Sigmoid colon (tissue), 6 donors: ENCODE measurements at regions not wholly inside any gene's neighbourhood (a gene's known extent, or its start where the extent isn't known, plus 50 kb on each side); places are given as distances from the start of the nearest gene placed in this dataset.
A peak's percentile ranks its signal among the peaks of the same experiment; 100 is the strongest.

Experiments used
- DNase-seq: peaks from one replicate; pipeline ENCODE4 v3.0.0-alpha.2; 2019
- H3K27ac ChIP-seq, 4 donors: fragments of 200-600 bp; sonication (generic); one replicate each; pipeline ENCODE4 v1.5.1; 2016 to 2019; ENCODE audit warnings: mild to moderate bottlenecking in 1 of 4
- H3K27me3 ChIP-seq, 3 donors: fragments of 200-600 bp; sonication (generic); one replicate each; pipeline ENCODE4 v1.5.1; 2019; ENCODE audit warnings: mild to moderate bottlenecking in 1 of 3
- H3K36me3 ChIP-seq, 4 donors: fragments of 200-600 bp; sonication (generic); one replicate each; pipeline ENCODE4 v1.5.1; 2016 to 2019
- H3K4me1 ChIP-seq, 4 donors: fragments of 200-600 bp; sonication (generic); one replicate each; pipeline ENCODE4 v1.5.1; 2017 to 2019
- H3K4me3 ChIP-seq, 4 donors: fragments of 200-600 bp; sonication (generic); one replicate each; pipeline ENCODE4 v1.5.1; 2017 to 2019; ENCODE audit warnings: mild to moderate bottlenecking in 2 of 4, moderate library complexity in 1 of 4
- H3K9me3 ChIP-seq, 4 donors: fragments of 200-600 bp in 3 of 4; sonication (generic) in 3 of 4; one replicate each; pipeline versions ENCODE4 v1.5.1 to v1.6.1; 2013 to 2019
- EP300 ChIP-seq, 4 donors: sonication (generic); formaldehyde crosslinking; IDR thresholded peaks; one replicate each; pipeline ENCODE4 v1.6.1; 2017; ENCODE audit warnings: antibody characterized with exemption in 4 of 4
- POLR2A ChIP-seq, 2 donors: fragments of 450-650 bp; IDR thresholded peaks; one replicate each; pipeline ENCODE4 v1.6.1; 2016; ENCODE audit warnings: antibody characterized with exemption in 2 of 2, mild to moderate bottlenecking in 2 of 2, moderate library complexity in 2 of 2
- POLR2AphosphoS5 ChIP-seq, 4 donors: sonication (generic); formaldehyde crosslinking; IDR thresholded peaks; one replicate each; pipeline ENCODE4 v1.6.1; 2017; ENCODE audit warnings: antibody characterized with exemption in 4 of 4
- WGBS, 2 donors: extraction: QIAGEN DNeasy Blood & Tissue Kit; methylation state at CpG; one replicate each; pipeline ENCODE4 v1.1.7; 2013; 5-methylcytosine and 5-hydroxymethylcytosine counted together
- intact Hi-C: fragments of 100-400 bp; cut with DNase I; formaldehyde crosslinking; loops from one replicate; pipeline ENCODE4 v1.15.1; 2023
- TF ChIP-seq, protein P1 (sequence below), 4 experiments: fragments of 450-650 bp in 3 of 4; fragments of 200-600 bp in 1 of 4; IDR thresholded peaks; one replicate each; pipeline ENCODE4 v1.5.1; 2016 to 2019; ENCODE audit warnings: antibody characterized with exemption in 4 of 4, mild to moderate bottlenecking in 3 of 4, moderate library complexity in 2 of 4
- donor health status: healthy with polysubstance abuse.
- donor health status: healthy.

DNA sequence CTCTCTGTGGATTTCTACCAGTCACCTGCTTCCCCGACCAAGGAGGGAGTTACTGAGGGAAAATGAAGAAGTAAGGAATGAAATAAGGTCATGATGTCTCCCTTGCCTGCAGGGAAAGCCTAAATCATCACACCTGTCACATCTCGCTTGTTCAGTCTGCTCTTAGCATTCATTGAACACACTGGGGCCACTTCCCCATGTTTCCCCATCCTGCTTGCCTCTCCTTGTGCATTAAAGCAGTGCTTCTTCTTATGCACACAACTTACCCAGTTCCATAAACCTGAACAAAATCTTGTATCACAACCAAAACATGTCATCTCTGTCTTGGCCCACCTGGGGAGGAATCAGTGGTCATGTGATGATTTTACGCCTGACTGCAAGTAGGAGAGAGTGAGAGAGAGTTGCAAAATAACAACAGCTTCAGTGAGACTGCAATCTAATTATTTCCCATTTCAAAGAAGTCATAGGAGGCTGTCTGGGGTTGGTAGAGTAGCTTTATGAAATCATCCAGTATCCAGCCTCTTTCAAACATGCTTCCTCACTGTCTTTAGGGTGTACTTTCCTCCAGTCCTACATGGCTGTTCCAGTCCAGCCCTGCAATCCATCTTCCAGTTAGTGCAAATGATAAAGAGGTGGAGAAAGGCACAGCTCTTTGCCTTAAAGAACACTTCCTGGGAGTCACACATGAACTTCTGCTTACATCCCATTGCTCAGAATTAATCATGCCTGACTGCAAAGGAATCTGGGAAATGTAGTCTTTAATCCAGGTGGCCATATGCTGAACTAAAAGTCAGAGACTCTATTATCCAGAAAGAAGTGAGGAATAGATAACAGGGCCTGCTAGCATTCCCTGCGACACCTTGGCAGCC lies 220.1 kb downstream of the HAUS1 start:
- DNase-seq = no peak
- 91 to 92% methylated on average over 4 of the region's 4 CpGs for WGBS, 2 donors

DNA sequence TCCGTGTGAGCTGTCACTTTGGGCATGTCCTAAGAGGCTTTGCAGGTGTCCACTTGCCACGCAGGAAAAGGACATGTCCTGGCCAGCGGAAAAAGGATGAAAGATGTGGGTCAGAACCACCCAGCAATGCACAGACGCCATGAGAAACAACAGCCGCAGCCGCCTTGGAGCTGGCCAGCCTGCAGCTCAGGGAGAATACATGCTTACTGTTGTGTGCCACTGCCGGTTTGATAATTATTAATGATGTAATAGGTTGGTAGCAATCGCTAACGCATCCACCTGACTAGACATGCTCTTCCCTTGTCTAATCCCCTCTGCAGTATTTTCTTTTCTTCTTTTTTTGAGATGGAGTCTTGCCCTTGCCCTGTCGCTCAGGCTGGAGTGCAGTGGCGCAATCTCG lies 221.7 kb downstream of the HAUS1 start:
- 91 to 93% methylated on average over 12 of the region's 12 CpGs for WGBS, 2 donors
- DNase-seq = no peak

More for the DNA sequence above, 220.1 kb downstream of the HAUS1 start:
- TF ChIP-seq POLR2AphosphoS5 (IDR thresholded peaks at IDR 0.05) = peak in 1 of 4 donors; percentile 6
- no peak for TF ChIP-seq POLR2A (IDR thresholded peaks at IDR 0.05)
- no peak overlapping the region for H3K4me3 ChIP-seq
- H3K4me1 ChIP-seq = no peaks in the 10 kb centered on the region
- H3K27ac ChIP-seq = no peak overlapping the region
- no peaks in the 10 kb centered on the region for H3K9me3 ChIP-seq
- H3K27me3 ChIP-seq = no peaks in the 10 kb centered on the region
- no peaks in the 10 kb centered on the region for H3K36me3 ChIP-seq
- intact Hi-C loops = no loop called here

DNA sequence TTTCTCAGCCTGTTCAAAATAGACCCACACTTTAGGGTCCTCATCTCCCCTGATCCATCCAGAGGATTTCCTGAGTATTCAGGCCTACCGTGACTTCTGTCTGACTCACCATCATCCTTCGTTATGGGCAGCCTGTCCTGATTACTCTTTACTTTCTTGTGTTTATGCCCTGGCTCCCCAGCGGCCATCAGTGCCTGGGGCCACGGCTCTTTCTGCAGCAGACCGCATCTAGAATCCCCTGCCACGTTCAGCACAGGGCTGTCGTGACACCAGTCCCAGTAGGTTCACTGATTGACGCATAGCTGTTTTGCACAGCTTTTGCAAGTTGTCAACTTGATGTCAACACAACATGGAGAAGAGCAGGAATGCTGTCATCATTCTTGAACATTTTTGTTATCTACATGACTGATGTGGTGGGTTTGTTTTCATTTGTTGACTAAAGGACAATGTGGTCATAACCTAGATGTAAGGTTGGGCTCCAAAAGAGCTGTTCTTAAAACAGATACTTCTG lies 225.6 kb downstream of the HAUS1 start:
- no peak for DNase-seq
- WGBS, 2 donors = 82 to 83% methylated on average over 8 of the region's 8 CpGs

More for the DNA sequence above, 221.7 kb downstream of the HAUS1 start:
- intact Hi-C loops = no loop called here
- TF ChIP-seq, protein P1, sequence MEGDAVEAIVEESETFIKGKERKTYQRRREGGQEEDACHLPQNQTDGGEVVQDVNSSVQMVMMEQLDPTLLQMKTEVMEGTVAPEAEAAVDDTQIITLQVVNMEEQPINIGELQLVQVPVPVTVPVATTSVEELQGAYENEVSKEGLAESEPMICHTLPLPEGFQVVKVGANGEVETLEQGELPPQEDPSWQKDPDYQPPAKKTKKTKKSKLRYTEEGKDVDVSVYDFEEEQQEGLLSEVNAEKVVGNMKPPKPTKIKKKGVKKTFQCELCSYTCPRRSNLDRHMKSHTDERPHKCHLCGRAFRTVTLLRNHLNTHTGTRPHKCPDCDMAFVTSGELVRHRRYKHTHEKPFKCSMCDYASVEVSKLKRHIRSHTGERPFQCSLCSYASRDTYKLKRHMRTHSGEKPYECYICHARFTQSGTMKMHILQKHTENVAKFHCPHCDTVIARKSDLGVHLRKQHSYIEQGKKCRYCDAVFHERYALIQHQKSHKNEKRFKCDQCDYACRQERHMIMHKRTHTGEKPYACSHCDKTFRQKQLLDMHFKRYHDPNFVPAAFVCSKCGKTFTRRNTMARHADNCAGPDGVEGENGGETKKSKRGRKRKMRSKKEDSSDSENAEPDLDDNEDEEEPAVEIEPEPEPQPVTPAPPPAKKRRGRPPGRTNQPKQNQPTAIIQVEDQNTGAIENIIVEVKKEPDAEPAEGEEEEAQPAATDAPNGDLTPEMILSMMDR (IDR thresholded peaks at IDR 0.05) = no peak
- TF ChIP-seq POLR2AphosphoS5 (IDR thresholded peaks at IDR 0.05) (no peak), EP300 (IDR thresholded peaks at IDR 0.05) (no peak), POLR2A (IDR thresholded peaks at IDR 0.05) (no peak)
- Histone ChIP-seq H3K4me3 (no peak overlapping the region), H3K36me3 (no peaks in the 10 kb centered on the region), H3K27me3 (no peaks in the 10 kb centered on the region), H3K4me1 (no peaks in the 10 kb centered on the region), H3K27ac (no peak overlapping the region), H3K9me3 (no peaks in the 10 kb centered on the region)

DNA sequence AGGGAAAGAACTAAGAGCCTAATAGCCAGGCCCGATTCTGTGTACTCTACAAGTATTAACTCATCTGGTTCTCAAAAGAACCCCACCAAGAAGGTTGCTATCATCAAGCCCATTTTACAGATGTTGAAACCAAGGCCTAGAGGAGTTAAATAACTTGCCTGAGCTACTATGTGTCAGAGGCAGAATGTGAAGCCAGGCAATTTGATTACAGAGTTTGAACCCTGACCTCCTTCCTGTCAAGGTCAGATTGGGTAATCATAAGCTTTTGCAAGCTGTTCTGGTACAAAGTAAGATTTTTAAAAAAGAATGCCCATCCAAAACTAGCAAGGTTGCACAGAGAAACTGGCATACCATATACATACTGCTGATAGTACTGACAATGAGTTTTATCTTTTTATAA lies 227.1 kb downstream of the HAUS1 start:
- Histone ChIP-seq H3K4me1 (peaks cover 0 to 31% (median 22%) of the 10 kb centered on the region in 4 donors), H3K27ac (no peak overlapping the region), H3K36me3 (no peaks in the 10 kb centered on the region), H3K27me3 (peaks cover 0 to 5% (median 5%) of the 10 kb centered on the region in 3 donors), H3K4me3 (no peak overlapping the region), H3K9me3 (no peaks in the 10 kb centered on the region)
- 83 to 95% methylated on average over 1 of the region's 1 CpG for WGBS, 2 donors
- TF ChIP-seq EP300 (IDR thresholded peaks at IDR 0.05) = no peak
- no peak for TF ChIP-seq POLR2AphosphoS5 (IDR thresholded peaks at IDR 0.05)
- TF ChIP-seq, protein P1 (IDR thresholded peaks at IDR 0.05) = no peak
- TF ChIP-seq POLR2A (IDR thresholded peaks at IDR 0.05) = no peak
- intact Hi-C loops = no loop called here
- DNase-seq = no peak

More for the DNA sequence above, 225.6 kb downstream of the HAUS1 start:
- no peak overlapping the region for H3K27ac ChIP-seq
- no peaks in the 10 kb centered on the region for H3K36me3 ChIP-seq
- TF ChIP-seq POLR2A (IDR thresholded peaks at IDR 0.05) (no peak), POLR2AphosphoS5 (IDR thresholded peaks at IDR 0.05) (no peak), EP300 (IDR thresholded peaks at IDR 0.05) (no peak)
- TF ChIP-seq, protein P1 (IDR thresholded peaks at IDR 0.05) = no peak
- no peaks in the 10 kb centered on the region for H3K9me3 ChIP-seq
- peaks cover 0 to 1% (median 0%) of the 10 kb centered on the region in 3 donors for H3K27me3 ChIP-seq
- H3K4me1 ChIP-seq = peaks cover 0 to 17% (median 8%) of the 10 kb centered on the region in 4 donors
- H3K4me3 ChIP-seq = no peak overlapping the region
- intact Hi-C loops = no loop called here

DNA sequence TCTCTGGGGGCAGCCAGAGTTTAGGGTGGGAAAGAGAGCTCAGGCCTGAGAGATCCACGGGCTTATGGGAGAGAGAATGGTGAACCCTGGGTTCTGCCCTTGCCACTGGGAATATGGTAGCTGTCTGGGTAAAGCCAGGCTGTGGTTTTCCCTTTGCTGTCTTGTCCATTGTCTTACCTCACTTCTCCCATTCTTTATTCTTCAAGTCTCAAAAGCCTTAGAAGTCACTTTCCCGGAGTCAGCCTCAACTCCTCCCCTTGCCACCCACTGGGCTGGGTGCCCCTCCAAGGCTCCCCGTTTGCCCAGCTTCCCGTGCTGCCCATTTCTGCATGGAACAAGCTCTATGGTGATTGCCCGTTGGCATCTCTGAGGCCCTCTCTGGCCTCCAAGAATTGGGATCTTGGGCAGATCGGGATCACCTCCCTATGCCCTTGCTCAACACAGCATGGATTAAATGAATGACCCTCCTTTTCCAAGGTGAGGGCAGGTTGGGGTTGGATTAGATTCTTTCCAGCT lies 228.2 kb downstream of the HAUS1 start:
- H3K4me3 ChIP-seq = no peak overlapping the region
- intact Hi-C loops = no loop called here
- H3K9me3 ChIP-seq = no peaks in the 10 kb centered on the region
- no peak for TF ChIP-seq POLR2AphosphoS5 (IDR thresholded peaks at IDR 0.05)
- TF ChIP-seq EP300 (IDR thresholded peaks at IDR 0.05) = no peak
- TF ChIP-seq, protein P1 (IDR thresholded peaks at IDR 0.05) = no peak
- no peak for TF ChIP-seq POLR2A (IDR thresholded peaks at IDR 0.05)
- WGBS, 2 donors = 79 to 82% methylated on average over 6 of the region's 6 CpGs
- no peak for DNase-seq
- H3K27me3 ChIP-seq = peaks cover 0 to 5% (median 5%) of the 10 kb centered on the region in 3 donors
- H3K36me3 ChIP-seq = no peaks in the 10 kb centered on the region
- H3K4me1 ChIP-seq = peaks cover 0 to 41% (median 28%) of the 10 kb centered on the region in 4 donors
- no peak overlapping the region for H3K27ac ChIP-seq
